ENCODE measurements at regions not wholly inside any gene's neighbourhood (a gene's known extent, or its start where the extent isn't known, plus 50 kb on each side); places are given as distances from the start of the nearest gene placed in this dataset.

GRCh38 chr15:34654625-34655024 is 71.2 kb upstream of the GOLGA8B start:
- 0 out of 2 replicates have a peak, but pooled peaks cover 19% of the 10 kb centered on the region for H3K27me3 ChIP-seq (ENCODE audit: insufficient read depth, low read length)
- no peak overlapping the region for H2AFZ ChIP-seq (ENCODE audit: low read depth, low read length, poor library complexity, severe bottlenecking)
- intact Hi-C loops (cut with micrococcal nuclease) = no loop called here
- H3K9me2 ChIP-seq (ENCODE audit: insufficient read depth) = no peaks in the 10 kb centered on the region
- ATAC-seq = no peak
- no peaks in the 10 kb centered on the region for H3K36me3 ChIP-seq (ENCODE audit: control insufficient read depth in 1 of 2, insufficient read depth in 2 of 2, low read length in 2 of 2)
- no TSS peak for BruUV-seq (replicated peaks)
- ChIA-PET CTCF (no interaction called here), POLR2A (no interaction called here), RAD21 (ENCODE audit: low non-redundant PET in 1 of 2, low total read pairs in 2 of 2, uncharacterized antibody in 2 of 2, unreplicated experiment in 2 of 2) (no interaction called here)
- no peaks in the 10 kb centered on the region for H3K79me2 ChIP-seq (ENCODE audit: insufficient read depth, low read length)
- DNase-seq (ENCODE audit: low read depth, low spot score) = no peak
- no peaks in the 10 kb centered on the region for H4K20me1 ChIP-seq (ENCODE audit: insufficient read depth)
- H3K9me3 ChIP-seq (ENCODE audit: control insufficient read depth in 1 of 2, insufficient read depth in 1 of 2, low read depth in 1 of 2, low read length in 2 of 2) = no peaks in the 10 kb centered on the region
- H3K4me1 ChIP-seq (ENCODE audit: control insufficient read depth in 1 of 2, insufficient read depth in 2 of 2, low read length in 2 of 2) = no peaks in the 10 kb centered on the region
- H3K4me3 ChIP-seq (replicated peaks in 1 of 2; ENCODE audit: low read depth in 1 of 2, low read length in 2 of 2) = no peak overlapping the region
- TF ChIP-seq CBX3 (IDR thresholded peaks at IDR 0.05; ENCODE audit: low read depth) (no peak), ZFX (IDR thresholded peaks at IDR 0.05) (no peak), JUND (IDR thresholded peaks at IDR 0.05) (no peak), CTCF (IDR thresholded peaks at IDR 0.05 in 2 of 3, conservative IDR thresholded peaks at IDR 0.05 in 1 of 3; ENCODE audit: borderline replicate concordance in 1 of 3, insufficient read depth in 1 of 3, low read depth in 2 of 3, low read length in 2 of 3) (no peak), SIN3A (IDR thresholded peaks at IDR 0.05; ENCODE audit: low read depth) (no peak), EZH2phosphoT487 (IDR thresholded peaks at IDR 0.05; ENCODE audit: borderline replicate concordance) (no peak), ZNF274 (IDR thresholded peaks at IDR 0.05; ENCODE audit: low read depth, low read length) (no peak), MAX (IDR thresholded peaks at IDR 0.05) (no peak), EZH2 (IDR thresholded peaks at IDR 0.05) (no peak), ELF1 (IDR thresholded peaks at IDR 0.05; ENCODE audit: borderline replicate concordance, low read depth) (no peak), SRF (IDR thresholded peaks at IDR 0.05; ENCODE audit: low read depth) (no peak), REST (IDR thresholded peaks at IDR 0.05; ENCODE audit: low read depth) (no peak), TCF7L2 (IDR thresholded peaks at IDR 0.05; ENCODE audit: borderline replicate concordance, extremely low read depth, insufficient read depth, insufficient read length) (no peak), FOSL1 (IDR thresholded peaks at IDR 0.05; ENCODE audit: low read depth) (no peak), EGR1 (IDR thresholded peaks at IDR 0.05; ENCODE audit: low read depth) (no peak), ZBTB33 (IDR thresholded peaks at IDR 0.05; ENCODE audit: extremely low read depth, insufficient replicate concordance, low read length) (no peak), ATF3 (IDR thresholded peaks at IDR 0.05) (no peak), POLR2AphosphoS5 (IDR thresholded peaks at IDR 0.05; ENCODE audit: low read depth, low read length) (no peak), POLR2A (IDR thresholded peaks at IDR 0.05; ENCODE audit: borderline replicate concordance, extremely low read depth, insufficient read depth, insufficient read length) (no peak)
- H3K9ac ChIP-seq (ENCODE audit: low read length) = no peak overlapping the region
- H3K27ac ChIP-seq (ENCODE audit: low read depth, low read length) = no peak overlapping the region
- no peak overlapping the region for H3K4me2 ChIP-seq (ENCODE audit: low read length)
